GM18498 (cell line): ENCODE measurements at regions not wholly inside any gene's neighbourhood (a gene's known extent, or its start where the extent isn't known, plus 50 kb on each side); places are given as distances from the start of the nearest gene placed in this dataset.

Source experiments
- ATAC-seq: cut with Tn5 transposase; IDR thresholded peaks from one replicate; pipeline ENCODE4 v1.9.1; 2021; ENCODE audit warnings: mild to moderate bottlenecking, moderate library complexity; ENCODE audit not compliant: unreplicated experiment

DNA sequence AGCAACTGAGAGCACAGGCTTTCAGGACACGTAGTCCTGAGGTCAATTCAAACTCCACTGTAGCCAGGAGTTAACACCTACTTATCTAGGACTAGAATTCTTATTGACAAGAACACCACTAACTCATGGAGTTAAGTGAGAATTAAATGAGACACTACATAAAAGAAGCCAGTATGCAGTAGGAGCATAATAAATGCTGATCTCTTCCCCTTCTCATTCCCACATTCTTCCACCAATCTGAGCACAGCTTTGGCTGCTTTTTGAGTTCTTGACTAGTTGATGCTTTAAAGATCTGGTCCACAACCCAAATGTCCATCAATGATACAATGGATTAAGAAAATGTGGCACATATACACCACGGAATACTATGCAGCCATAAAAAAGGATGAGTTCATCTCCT is 55.2 kb downstream of the TTC32 start:
- no peak for ATAC-seq

DNA sequence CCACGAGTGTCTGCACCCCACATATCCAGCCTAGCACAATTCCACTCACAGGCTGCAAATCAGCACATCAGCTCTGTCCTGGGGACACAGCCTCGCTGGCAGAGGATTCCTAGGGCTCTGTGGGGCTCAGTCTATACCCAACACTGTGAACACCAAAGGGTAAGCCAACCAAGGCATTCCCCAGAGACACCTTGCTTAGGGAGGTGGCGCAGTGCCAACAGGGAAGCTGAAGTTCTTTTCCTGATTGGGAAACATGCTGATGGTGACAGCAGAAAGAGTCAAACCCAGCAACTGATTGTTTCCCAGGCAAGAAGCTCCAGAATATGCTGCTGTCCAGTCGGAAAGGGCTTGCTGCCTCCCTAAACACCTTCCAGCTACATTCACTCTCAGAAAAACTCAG is 55.8 kb downstream of the TTC32 start:
- no peak for ATAC-seq

DNA sequence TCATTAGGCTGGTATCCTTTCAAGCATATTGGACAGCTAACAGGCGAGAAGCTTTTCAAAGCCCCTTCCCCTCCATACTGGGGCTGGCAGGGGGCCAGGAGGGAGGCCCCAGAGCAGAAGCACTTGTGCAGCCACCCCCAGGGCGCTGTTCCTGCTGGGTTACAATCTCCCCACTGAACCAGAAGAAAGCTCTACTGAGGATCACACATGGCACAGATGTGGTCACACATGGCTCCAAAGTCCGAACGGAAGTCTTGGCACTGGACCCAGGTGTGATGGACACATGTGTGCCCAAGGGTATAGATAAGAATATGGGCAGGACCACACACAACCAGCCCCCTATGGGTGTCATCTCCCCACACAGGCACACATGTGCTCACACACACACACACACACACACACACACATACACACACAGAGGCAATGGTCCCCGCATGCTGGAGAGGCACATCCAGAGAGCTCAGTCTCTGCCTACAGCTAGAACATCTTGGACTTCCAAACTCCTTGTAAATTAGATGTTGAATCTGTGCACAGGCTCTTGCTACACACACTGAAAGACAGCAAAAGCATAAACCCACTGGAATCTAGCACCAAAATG is 56.4 kb downstream of the TTC32 start:
- no peak for ATAC-seq

DNA sequence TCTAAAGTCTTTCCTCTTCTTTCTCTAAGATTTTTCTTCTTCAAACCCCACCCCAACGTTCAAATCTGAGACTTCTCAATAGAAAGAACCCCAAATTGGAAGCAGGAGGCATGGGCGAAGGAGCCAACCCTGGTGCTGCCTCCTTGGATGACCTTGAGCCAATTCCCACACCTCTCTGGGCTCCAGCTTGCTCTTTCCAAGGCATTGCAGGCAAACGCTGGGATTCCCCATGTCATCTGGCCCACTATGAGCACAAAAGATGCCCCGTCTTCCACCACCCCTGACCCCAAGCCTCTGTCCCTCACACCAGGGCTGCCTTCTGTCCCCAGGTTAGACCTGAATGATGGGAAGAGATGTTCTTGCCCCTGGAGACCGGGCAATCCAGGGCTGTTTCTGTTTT is 57.0 kb downstream of the TTC32 start:
- no peak for ATAC-seq

DNA sequence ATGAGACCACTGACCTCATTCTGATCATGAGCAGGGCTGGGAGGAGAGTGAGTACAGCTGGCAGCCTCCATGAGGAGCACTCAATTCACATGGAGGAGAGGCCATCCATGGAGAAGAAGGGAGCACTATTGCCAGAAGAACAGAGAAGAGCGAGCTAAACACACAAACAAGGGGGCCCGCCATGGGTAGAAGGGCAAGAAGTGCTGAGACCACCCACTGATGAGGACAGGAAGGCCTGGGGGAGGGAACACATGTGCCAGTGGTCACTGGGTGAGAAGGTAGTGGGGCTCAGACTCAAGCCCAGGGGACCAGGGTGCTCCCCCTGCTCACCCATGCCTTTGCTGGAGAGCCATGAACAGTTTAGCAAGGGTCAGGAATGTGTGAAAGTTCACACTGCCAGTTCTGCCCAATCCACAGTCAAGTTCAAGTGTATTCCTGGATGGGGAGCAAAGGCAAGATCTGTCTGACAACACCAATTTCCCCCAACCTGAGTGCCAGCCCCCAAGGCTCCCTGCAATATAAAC is 57.7 kb downstream of the TTC32 start:
- no peak for ATAC-seq

DNA sequence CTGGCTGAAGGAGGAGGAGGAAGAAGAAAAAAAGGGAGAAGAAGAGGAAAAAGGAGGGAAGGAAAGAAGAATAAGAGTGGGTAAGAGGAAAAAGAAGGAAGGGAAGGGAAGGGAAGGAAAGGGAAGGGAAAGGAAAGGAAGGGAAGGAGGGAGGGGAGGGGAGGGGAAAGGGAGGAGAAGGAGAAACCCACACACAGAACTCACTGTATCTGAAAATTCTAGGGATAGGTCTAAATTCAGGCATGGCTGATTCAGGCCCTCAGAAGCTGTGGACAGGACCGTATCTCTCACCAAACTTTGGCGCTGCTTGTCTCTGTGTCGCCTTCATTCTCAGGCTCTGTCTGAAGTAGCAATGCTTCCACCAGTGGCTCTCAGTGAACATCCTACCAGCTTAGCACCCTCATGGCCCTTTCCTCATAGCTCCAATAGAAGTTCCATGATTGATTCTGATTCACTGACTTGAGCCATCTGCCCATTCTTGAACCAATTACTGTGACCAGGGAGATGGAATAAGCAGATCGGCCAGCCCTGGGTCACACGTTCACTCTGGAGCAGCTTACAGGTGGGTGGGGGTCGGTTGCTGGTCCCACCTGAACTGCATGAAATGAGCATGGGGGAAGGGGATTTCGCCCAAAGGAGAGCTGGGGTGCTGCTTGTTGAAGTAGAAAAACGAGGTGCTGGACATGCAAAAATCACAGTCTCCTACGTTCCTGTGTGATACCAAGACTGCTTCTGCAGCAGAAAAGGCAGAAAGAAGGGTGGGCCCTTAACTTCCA is 59.7 kb downstream of the TTC32 start:
- no peak for ATAC-seq

DNA sequence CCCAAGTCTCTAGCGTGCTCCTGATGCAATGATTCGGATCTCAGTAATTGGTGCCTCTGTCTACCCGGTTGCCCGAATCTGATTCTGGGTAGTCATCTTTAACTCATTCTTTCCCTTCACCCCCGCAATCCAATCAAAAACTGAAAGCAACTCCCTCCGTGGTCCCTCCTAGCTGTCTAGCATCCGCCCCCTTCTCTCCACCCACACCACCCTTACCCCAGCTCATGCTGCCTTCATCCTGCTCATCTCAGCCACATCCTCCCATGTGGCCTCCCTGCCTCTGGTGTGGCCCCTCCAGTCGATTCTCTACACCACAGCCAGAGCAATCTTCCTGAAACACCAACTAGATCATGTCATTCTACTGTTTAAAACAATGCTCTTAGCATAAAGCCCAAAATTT is 62.3 kb downstream of the TTC32 start:
- no peak for ATAC-seq

DNA sequence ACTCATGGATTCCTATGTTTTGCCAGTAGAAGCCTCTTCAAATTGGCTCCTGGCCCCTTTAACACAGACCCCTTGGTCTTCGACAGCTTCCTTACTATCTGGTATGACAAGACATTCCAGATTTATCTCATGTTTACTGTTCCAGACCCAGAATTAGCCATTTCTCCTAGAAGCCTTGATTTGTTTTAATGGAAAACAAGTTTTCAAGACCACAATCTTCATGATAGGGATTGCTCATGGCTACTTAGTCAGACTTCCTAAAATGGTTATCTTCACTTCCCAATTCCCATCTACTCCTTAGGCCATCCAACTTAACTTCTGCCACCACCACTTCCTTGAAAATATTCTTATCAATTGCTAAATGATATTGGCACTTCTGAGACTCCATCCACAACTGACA is 63.2 kb downstream of the TTC32 start:
- no peak for ATAC-seq

DNA sequence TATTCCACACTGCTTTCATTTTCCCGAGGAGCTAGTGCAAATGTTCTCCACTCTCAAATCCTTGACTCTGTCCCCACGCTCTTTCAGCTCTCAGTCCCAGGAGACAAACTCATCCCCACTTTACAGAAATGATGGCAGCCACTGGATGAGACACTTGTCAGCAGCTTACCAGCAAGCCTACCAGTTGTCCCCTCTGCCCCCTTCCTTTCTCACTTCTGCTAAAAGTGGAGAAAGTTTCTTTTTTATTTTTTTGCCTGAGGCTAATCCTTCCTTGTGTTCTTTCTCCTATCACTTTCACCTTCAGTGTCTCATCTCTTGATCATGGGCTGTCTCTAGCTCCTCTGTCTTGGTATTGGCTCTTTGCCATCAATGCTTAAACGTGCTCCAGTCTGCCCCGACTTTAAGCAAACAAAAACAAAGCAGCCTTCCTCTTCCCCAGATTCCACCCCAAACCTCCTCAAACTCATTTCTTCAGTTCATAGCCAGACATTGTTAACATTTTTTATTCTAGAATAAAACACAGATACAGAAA is 64.5 kb downstream of the TTC32 start:
- no peak for ATAC-seq

DNA sequence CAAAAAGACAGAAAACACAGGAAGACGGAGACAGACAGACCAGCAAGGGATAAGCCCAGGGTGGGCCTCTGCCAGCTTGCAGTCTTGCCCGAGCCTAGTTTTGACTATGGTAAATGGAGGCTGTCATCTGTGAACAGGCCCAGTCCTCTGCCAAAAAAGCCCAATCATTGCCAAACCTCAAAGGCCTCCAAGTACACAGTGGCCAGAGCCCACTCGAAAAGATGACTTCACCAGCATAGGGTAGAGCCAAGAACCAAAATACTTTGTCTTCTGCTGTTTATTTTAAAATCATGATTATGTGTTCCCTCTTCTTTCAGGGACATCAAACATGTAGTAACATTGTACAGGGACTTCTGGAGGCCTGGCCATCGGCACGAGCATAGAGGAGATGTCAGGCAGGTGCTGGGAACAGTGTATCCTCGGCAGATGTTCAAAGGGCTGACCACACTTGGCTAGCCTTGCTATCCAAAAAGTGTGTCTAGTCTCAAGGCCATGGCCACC is 66.0 kb downstream of the TTC32 start:
- no peak for ATAC-seq

DNA sequence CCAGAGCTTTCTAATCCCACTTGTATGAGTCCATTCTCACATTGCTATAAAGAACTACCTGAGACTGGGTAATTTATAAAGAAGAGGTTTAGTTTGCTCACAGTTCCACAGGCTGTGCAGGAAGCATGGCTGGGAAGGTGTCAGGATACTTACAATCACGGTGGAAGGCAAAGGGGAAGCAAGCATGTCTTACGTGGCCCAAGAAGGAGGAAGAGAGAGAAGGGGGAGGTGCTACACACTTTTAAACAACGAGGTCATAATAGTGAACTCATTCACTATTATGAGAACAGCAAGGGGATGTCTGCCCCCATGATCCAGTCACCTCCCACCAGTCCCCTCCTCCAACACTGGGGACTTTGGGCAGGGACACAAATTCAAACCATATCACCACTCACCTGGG is 67.8 kb downstream of the TTC32 start:
- no peak for ATAC-seq

DNA sequence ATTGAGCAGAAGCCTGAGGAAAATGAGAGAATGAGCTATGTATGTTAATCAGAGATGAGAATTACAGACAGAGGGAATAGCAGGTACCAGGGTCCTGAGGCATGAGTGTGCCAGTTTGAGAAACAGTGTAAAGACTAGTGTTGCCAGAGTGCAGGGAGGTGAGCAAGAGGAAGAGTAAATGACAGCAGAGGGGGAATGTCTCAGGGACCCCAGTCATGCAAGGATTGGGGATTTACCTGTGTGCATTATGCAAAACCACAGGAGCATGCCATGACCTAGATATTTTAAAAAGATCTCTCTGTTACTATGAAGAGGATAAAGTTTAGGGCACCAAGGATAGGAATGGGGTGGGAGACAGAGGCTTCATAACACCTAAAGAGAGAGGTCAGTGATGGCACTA is 72.1 kb downstream of the TTC32 start:
- ATAC-seq, result no peak

DNA sequence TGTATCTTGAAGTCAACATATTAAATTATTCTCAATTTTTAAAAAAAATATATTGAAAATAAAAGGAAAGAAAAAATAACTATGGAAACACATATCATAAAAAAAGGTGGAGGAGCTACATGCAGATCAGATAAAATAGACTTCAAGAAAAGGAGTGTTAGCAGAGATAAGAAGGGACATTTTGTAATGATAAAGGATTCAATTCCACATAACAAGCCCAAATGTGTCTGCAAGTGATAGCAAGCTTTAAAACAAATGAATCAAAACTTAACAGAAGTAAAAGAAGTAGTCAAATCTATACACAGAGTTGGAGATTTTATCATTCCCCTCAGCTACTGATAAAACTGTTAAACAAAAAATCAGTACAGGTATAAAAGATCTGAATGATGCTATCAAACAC is 74.9 kb downstream of the TTC32 start:
- ATAC-seq, result no peak

DNA sequence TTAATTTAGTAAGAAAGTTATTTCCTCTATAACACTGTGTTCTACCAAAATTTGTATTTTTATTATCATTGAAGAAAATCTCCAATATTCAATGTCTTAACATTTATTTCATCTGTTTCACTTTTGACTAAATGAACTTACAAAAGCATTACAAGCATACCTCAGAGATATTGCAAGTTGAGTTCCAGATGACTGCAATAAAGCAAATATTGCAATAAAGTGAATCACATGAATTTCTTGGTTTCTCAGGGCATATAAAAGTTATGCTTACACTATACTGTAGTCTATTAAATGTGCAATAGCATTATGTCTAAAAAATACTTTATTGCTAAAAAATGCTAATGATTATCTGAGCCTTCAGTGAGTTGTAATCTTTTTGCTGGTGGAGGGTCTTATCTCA is 78.3 kb downstream of the TTC32 start:
- no peak for ATAC-seq

DNA sequence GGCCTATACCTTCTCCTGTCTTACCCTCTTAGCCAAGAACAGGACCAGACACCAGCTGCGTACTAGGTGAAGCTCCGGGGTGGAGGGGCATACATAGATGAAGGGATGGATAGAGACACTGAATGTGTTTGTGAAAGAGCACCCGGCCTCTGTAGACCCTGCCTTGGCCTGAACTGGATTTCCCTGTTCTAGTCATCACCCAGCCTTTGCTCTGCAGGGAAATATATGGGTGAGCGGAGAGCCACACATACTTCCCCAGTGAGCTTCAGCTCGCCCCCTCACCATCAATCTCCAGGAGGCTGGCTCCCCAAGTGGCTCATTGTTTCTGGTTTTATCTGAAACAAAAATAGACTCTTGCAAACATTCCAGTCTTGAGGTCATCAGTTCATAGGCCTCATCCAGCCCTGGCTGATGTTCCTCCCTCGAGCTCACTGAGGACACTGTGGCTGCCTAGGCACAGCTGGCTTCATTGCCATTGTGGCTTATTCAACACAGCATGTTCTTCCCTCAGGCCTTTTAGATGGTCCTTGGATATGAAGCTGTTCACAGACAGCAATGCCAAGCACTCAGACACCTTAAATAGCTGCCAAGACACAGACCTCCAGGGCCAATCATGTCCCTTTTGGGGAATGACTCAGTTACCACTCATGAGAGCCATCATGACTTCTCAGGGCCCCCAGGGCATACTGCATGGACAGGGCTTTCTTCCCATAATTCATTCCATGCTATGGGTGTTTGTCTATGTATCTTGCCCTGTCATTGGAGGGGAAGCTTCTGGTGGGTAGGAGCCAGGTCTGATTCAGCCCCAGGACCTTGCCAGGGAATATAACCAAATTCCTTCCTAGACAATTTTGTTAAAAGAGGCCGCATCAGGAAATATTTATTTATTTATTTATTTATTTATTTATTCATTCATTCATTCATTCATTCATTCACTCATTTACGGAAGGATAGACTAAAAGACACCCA is 82.4 kb downstream of the TTC32 start:
- no peak for ATAC-seq

DNA sequence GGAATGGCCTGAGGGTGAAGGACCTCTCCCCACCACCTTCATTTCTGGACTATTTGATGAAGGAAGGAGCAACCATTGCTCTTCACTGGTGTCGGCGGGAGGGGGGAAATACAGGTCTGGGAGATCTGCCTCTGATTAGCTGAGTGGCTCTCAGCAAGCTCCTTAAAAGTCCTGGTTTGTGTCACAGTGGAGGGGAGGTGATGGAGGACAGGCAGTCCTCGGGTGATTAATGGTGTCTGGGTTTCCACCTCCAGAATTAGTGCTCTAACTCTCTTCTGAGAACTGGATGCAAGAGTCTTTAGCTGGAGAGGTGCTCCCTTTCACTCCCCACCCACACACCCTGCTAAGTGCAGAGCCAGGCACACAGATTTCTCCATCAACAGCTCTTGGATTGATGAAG is 83.2 kb downstream of the TTC32 start:
- ATAC-seq, result no peak

DNA sequence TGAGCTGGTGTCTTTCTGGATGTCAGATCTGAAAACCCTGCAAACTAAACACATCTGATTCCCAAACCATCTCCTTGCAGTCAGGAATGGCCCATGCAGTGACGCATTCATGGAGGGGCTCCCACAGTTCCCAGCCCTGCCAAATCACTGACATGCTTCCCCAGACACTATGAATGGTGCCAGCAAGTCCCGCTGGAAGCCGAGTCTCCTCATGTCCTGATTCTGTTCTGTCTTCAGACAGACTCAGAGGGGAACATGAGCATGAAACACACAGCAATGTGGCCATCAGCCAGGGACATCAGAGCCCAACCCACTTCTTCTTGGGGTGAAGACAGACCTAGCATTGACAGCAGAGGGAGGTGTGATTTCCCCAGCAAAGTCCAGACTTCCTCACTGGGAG is 83.7 kb downstream of the TTC32 start:
- no peak for ATAC-seq

DNA sequence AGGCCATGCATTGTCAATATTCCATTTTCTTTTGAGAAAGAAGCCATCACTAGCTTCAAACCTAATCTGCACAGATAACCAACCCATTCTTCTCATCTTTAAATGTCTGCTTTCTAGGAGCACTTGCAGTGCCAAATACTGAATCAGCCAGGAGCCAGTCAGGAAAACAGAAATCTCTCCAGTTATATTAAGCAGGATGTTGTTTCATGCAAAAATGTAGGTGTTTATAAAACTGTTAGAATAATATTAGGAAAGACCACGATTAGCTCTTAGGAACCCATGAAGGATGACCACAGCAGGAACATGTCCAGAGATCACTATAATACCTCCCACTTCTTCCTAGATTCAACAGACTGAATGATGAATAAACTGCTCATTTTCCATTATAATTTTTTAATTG is 86.0 kb downstream of the TTC32 start:
- ATAC-seq, result no peak

DNA sequence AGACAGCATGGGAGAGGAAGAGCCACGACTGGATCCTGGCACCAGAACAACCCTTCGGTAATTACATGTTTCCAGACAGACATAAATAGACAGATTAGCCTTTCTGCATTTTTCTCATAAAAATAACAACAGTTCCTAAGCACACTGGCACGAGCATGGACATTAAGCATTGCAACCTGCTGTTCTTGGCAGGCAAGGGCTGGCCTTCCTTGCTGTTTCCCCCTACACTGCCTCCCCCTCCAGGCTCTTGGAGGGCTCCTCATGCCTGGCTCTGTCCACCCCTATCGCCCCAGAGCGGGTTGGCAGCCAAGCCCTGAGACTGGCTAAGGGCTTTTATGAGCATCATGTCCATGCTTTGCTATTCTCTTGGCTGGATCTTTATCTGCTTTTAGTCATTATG is 89.6 kb downstream of the TTC32 start:
- ATAC-seq, result no peak

DNA sequence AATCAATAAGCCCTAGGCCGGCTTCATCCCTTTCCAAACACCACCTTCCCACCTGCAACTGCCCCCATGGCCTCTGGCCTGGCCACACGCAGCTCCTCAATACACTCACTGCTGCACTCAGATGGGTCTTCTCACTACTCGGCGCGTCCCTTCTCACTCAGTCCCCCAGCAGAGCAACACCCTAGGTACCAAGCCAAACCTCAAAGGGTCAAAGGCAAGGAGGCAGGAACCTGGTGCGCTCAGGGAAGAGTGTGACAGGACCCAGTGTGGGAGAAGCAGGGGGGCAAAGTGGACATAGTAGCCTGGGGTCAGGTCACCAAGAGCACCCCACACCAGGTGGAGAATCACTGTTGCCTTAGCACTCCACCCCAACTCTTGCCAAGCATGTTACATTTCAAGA is 90.6 kb downstream of the TTC32 start:
- no peak for ATAC-seq

DNA sequence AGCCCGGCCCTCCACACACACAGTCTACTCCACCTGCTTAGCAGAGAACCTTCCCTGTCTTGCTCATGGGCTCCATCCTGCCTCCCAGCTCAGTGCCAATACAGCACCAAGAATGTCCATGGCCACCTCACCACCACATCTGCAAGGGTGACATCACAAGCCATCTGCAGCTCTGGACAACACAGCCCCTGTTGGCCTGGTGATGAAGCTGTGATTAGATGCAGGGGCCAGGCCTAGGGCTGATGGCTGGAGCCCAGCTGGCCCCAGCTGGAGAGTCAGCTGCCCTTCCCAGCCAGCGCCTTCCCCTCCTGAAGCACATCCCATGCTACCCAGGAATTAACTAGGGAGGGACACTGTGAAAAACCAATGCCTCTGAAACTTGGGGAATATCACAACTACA is 91.1 kb downstream of the TTC32 start:
- ATAC-seq, result peak; percentile 19
